ENCODE measurements at regions not wholly inside any gene's neighbourhood (a gene's known extent, or its start where the extent isn't known, plus 50 kb on each side); places are given as distances from the start of the nearest gene placed in this dataset.

DNA sequence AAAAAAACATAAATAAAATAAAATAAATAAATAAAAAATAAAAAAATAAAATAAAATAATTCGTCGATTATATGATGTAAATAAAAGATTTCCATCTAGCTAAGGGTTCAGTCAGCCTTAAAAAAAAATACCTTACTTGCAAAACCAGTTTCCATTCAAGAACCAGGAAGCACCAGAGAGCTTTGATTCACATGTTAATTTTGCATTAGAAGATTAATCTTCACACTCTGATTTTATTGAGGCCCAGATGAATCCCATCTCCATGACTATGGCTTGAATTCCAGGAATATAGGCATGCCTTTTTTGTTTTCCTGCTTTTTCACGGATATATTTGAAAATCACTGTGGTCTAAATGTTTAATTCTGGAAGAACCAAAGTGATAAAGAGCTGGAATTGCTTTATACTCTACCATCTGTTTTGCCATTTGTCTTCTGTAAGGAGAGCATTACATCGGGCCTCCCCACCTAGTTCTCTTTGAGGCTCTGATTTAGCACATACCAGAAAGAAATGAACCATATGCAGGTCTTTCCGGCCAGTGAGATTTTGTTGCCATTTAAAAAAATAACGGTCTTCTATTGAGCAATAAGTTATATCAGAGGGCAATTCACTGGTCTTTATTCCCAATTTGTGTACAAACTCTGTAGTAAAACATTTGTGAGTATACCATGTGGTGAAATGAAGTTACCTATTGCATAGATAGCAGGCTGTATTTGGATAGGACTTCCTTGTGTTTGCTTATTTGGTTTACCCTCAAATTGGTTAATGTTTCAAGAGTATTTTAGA is 175.5 kb downstream of the AEBP2 start:
- Histone ChIP-seq H2AFZ (ENCODE audit: low read length) (no peak overlapping the region), H3K4me2 (ENCODE audit: low read depth, low read length) (no peak overlapping the region), H3F3A (ENCODE audit: insufficient read depth, low read length) (no peaks in the 10 kb centered on the region), H3K9me3 (replicated peaks; ENCODE audit: insufficient read depth, low read length) (no peaks in the 10 kb centered on the region), H3K9me2 (replicated peaks; ENCODE audit: insufficient read depth, low read length) (no peaks in the 10 kb centered on the region), H3K27ac (ENCODE audit: low read length) (no peak overlapping the region), H3K36me3 (replicated peaks; ENCODE audit: insufficient read depth, low read length) (no peaks in the 10 kb centered on the region), H3K4me3 (ENCODE audit: low read length) (no peak overlapping the region), H3K79me2 (ENCODE audit: low read length) (no peaks in the 10 kb centered on the region), H4K20me1 (ENCODE audit: insufficient read depth, low read length) (no peaks in the 10 kb centered on the region), H3K9ac (ENCODE audit: low read length) (no peak overlapping the region), H3K27me3 (replicated peaks; ENCODE audit: insufficient read depth, low read length) (no peaks in the 10 kb centered on the region), H3K4me1 (ENCODE audit: low read length) (no peaks in the 10 kb centered on the region)
- TF ChIP-seq, protein P1, sequence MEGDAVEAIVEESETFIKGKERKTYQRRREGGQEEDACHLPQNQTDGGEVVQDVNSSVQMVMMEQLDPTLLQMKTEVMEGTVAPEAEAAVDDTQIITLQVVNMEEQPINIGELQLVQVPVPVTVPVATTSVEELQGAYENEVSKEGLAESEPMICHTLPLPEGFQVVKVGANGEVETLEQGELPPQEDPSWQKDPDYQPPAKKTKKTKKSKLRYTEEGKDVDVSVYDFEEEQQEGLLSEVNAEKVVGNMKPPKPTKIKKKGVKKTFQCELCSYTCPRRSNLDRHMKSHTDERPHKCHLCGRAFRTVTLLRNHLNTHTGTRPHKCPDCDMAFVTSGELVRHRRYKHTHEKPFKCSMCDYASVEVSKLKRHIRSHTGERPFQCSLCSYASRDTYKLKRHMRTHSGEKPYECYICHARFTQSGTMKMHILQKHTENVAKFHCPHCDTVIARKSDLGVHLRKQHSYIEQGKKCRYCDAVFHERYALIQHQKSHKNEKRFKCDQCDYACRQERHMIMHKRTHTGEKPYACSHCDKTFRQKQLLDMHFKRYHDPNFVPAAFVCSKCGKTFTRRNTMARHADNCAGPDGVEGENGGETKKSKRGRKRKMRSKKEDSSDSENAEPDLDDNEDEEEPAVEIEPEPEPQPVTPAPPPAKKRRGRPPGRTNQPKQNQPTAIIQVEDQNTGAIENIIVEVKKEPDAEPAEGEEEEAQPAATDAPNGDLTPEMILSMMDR (IDR thresholded peaks at IDR 0.05; ENCODE audit: low read length): no peak
- TF ChIP-seq EZH2phosphoT487 (IDR thresholded peaks at IDR 0.05; ENCODE audit: low read length): no peak
- TF ChIP-seq EZH2 (optimal IDR thresholded peaks at IDR 0.05; ENCODE audit: low read depth, low read length): no peak
- no peak for DNase-seq

DNA sequence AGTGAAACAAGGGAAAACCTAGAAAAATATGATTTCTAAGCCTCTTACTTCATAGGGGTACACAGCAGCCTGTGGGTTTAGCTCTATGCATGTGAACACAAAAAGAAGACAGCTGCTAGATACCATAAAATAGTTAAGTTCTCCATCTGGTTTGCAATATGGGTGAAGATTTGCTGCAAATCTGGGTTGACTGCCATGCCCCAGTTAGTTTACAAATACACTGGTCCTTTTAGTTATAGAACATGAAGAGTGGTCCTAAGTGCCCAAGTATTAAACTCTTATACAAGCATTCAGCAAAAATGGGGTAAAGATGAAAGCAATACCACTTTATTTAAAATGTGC is 176.1 kb downstream of the AEBP2 start:
- H3K36me3 ChIP-seq (replicated peaks; ENCODE audit: insufficient read depth, low read length): no peaks in the 10 kb centered on the region
- H3K4me1 ChIP-seq (ENCODE audit: low read length): no peaks in the 10 kb centered on the region
- H3K27ac ChIP-seq (ENCODE audit: low read length): no peak overlapping the region

DNA sequence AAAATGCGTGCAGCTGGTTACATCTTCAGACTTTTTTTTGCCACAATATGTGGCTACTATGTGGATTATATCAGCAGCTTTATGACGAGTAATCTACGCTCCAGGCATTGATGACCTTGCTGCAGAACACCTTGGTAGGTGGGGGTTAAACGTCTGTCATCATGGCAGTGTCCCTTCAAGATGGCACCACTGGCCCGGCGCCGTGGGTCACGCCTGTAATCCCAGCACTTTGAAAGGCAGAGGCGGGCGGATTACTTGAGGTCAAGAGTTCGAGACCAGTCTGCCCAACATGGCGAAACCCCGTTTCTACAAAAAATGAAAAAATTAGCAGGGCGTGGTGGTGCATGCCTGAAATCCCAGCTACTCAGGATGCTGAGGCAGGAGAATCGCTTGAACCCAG is 177.5 kb downstream of the AEBP2 start:
- Histone ChIP-seq H3K4me2 (ENCODE audit: low read depth, low read length) (no peak overlapping the region), H3K4me1 (ENCODE audit: low read length) (no peaks in the 10 kb centered on the region), H3K79me2 (ENCODE audit: low read length) (no peaks in the 10 kb centered on the region), H3K27ac (ENCODE audit: low read length) (no peak overlapping the region), H3K4me3 (ENCODE audit: low read length) (no peak overlapping the region), H3K36me3 (replicated peaks; ENCODE audit: insufficient read depth, low read length) (no peaks in the 10 kb centered on the region), H3K9me2 (replicated peaks; ENCODE audit: insufficient read depth, low read length) (no peaks in the 10 kb centered on the region), H3K9ac (ENCODE audit: low read length) (no peak overlapping the region), H3F3A (ENCODE audit: insufficient read depth, low read length) (no peaks in the 10 kb centered on the region), H3K27me3 (replicated peaks; ENCODE audit: insufficient read depth, low read length) (no peaks in the 10 kb centered on the region), H4K20me1 (ENCODE audit: insufficient read depth, low read length) (no peaks in the 10 kb centered on the region), H2AFZ (ENCODE audit: low read length) (no peak overlapping the region), H3K9me3 (replicated peaks; ENCODE audit: insufficient read depth, low read length) (no peaks in the 10 kb centered on the region)
- TF ChIP-seq EZH2phosphoT487 (IDR thresholded peaks at IDR 0.05; ENCODE audit: low read length) (no peak), EZH2 (optimal IDR thresholded peaks at IDR 0.05; ENCODE audit: low read depth, low read length) (no peak)
- TF ChIP-seq, protein P1 (IDR thresholded peaks at IDR 0.05; ENCODE audit: low read length): no peak
- DNase-seq: no peak

More for the DNA sequence above, 176.1 kb downstream of the AEBP2 start:
- H3K4me2 ChIP-seq (ENCODE audit: low read depth, low read length): no peak overlapping the region
- no peaks in the 10 kb centered on the region for H3K79me2 ChIP-seq (ENCODE audit: low read length)
- DNase-seq: no peak
- H3K27me3 ChIP-seq (replicated peaks; ENCODE audit: insufficient read depth, low read length): no peaks in the 10 kb centered on the region
- H3K4me3 ChIP-seq (ENCODE audit: low read length): no peak overlapping the region
- H2AFZ ChIP-seq (ENCODE audit: low read length): no peak overlapping the region
- H3K9me2 ChIP-seq (replicated peaks; ENCODE audit: insufficient read depth, low read length): no peaks in the 10 kb centered on the region
- H3F3A ChIP-seq (ENCODE audit: insufficient read depth, low read length): no peaks in the 10 kb centered on the region
- no peaks in the 10 kb centered on the region for H4K20me1 ChIP-seq (ENCODE audit: insufficient read depth, low read length)
- no peaks in the 10 kb centered on the region for H3K9me3 ChIP-seq (replicated peaks; ENCODE audit: insufficient read depth, low read length)
- TF ChIP-seq EZH2 (optimal IDR thresholded peaks at IDR 0.05; ENCODE audit: low read depth, low read length) (no peak), EZH2phosphoT487 (IDR thresholded peaks at IDR 0.05; ENCODE audit: low read length) (no peak)
- TF ChIP-seq, protein P1 (IDR thresholded peaks at IDR 0.05; ENCODE audit: low read length): no peak
- no peak overlapping the region for H3K9ac ChIP-seq (ENCODE audit: low read length)
